Fibroblast of lung (primary cell): ENCODE measurements at regions not wholly inside any gene's neighbourhood (a gene's known extent, or its start where the extent isn't known, plus 50 kb on each side); places are given as distances from the start of the nearest gene placed in this dataset.
"Not testable (repeated sequence)": the region's sequence is repeated elsewhere in the genome, so short reads cannot be mapped to it uniquely, and the experiment has no call there.

Experiments used
- EZH2 ChIP-seq: IDR thresholded peaks from 2 replicates; pipeline ENCODE4 v1.5.1; 2012; ENCODE audit warnings: low read length, control low read depth, mild to moderate bottlenecking; ENCODE audit errors: missing control alignments
- TF ChIP-seq, protein P1 (sequence below), 2 donors: IDR thresholded peaks in 1 of 2; conservative IDR thresholded peaks in 1 of 2; 1 replicate in 1 of 2; 2 replicates in 1 of 2; pipeline ENCODE4 v1.5.1; 2011 to 2012; ENCODE audit warnings: low read length in 2 of 2, control low read depth in 1 of 2, inconsistent platforms in 1 of 2, low read depth in 1 of 2, mild to moderate bottlenecking in 1 of 2

DNA sequence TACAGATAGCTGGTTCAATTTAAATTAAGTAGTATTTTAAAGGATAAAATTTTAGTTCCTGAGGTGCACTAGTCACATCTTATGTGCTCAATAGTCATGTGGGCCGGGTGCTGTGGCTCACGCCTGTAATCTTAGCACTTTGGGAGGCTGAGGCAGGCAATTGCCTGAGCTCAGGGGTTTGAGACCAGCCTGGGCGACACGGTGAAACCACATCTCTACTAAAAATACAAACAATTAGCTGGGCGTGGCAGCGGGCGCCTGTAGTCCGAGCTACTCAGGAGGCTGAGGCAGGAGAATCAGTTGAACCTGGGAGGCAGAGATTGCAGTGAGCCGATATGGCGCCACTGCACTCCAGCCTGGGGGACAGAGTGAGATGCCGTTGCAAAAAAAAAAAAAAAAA is 219.9 kb upstream of the HHIP start:
- TF ChIP-seq, protein P1, sequence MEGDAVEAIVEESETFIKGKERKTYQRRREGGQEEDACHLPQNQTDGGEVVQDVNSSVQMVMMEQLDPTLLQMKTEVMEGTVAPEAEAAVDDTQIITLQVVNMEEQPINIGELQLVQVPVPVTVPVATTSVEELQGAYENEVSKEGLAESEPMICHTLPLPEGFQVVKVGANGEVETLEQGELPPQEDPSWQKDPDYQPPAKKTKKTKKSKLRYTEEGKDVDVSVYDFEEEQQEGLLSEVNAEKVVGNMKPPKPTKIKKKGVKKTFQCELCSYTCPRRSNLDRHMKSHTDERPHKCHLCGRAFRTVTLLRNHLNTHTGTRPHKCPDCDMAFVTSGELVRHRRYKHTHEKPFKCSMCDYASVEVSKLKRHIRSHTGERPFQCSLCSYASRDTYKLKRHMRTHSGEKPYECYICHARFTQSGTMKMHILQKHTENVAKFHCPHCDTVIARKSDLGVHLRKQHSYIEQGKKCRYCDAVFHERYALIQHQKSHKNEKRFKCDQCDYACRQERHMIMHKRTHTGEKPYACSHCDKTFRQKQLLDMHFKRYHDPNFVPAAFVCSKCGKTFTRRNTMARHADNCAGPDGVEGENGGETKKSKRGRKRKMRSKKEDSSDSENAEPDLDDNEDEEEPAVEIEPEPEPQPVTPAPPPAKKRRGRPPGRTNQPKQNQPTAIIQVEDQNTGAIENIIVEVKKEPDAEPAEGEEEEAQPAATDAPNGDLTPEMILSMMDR (conservative IDR thresholded peaks at IDR 0.05 in 1 of 2, IDR thresholded peaks at IDR 0.05 in 1 of 2; ENCODE audit: low read depth in 1 of 2, low read length in 2 of 2) = not testable (repeated sequence)
- TF ChIP-seq EZH2 = not testable (repeated sequence)
